ENCODE measurements at regions not wholly inside any gene's neighbourhood (a gene's known extent, or its start where the extent isn't known, plus 50 kb on each side); places are given as distances from the start of the nearest gene placed in this dataset.

DNA sequence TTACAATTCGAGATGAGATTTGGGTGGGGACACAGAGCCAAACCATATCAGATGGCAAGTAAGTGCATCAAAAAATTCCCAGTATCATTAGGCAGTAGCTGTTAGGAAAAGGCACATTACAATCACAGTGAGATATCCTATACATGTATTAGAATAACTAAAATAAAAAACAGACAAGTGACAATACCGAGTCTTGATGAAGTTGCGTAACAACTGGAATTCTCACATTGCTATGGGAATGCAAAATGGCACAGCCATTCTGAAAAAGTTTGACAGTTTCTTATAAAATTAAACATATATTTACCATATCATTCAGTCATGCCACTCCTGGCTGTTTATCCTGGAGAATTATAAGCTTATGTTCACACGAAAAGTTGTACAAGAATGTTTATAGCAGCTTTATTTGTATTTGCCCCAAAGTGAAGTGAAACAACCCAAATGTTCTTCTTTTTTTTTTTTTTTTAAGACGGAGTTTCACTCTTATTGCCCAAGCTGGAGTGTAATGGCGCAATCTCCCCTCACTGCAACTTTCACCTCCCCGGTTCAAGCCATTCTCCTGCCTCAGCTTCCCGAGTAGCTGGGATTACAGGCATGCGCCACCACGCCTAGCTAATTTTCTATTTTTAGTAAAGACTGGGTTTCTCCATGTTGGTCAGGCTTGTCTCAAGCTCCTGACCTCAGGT lies 93.1 kb upstream of the TLE1 start:
- FAIRE-seq = no peak
- TF ChIP-seq CEBPG (CRISPR knock-in tag; IDR thresholded peaks at IDR 0.05) = no peak
- peak in 1 of 2 experiments; percentile 40; a peak in 1 of 4 replicates for TF ChIP-seq CEBPG (tag; conservative IDR thresholded peaks at IDR 0.05 in 1 of 2, IDR thresholded peaks at IDR 0.05 in 1 of 2)
- TF ChIP-seq CBFA2T3 (IDR thresholded peaks at IDR 0.05) = no peak
- Histone ChIP-seq H3K9me1 (ENCODE audit: control insufficient read depth, insufficient read depth, low read length) (no peaks in the 10 kb centered on the region), H3K9me3 (replicated peaks; ENCODE audit: control insufficient read depth, insufficient read depth, low read depth, low read length) (no peaks in the 10 kb centered on the region), H3K9ac (ENCODE audit: insufficient read depth in 1 of 2, low read depth in 2 of 2, low read length in 2 of 2) (no peak overlapping the region), H4K20me1 (replicated peaks; ENCODE audit: control insufficient read depth, insufficient read depth, low read length) (no peaks in the 10 kb centered on the region), H3K79me2 (ENCODE audit: control insufficient read depth, insufficient read depth, low read length) (no peaks in the 10 kb centered on the region), H3K27me3 (ENCODE audit: control insufficient read depth in 2 of 2, insufficient read depth in 2 of 2, low read length in 2 of 2) (no peaks in the 10 kb centered on the region), H3K4me3 (no peak overlapping the region), H3K27ac (ENCODE audit: extremely low read depth, low read depth, low read length) (no peak overlapping the region), H3K36me3 (ENCODE audit: control insufficient read depth, insufficient read depth, low read length) (no peaks in the 10 kb centered on the region), H3K4me1 (replicated peaks in 1 of 2; ENCODE audit: control insufficient read depth in 2 of 2, insufficient read depth in 2 of 2, low read length in 2 of 2) (no peaks in the 10 kb centered on the region), H3K4me2 (ENCODE audit: insufficient read depth, low read length) (no peak overlapping the region), H2AFZ (ENCODE audit: low read depth, low read length) (no peak overlapping the region)
- no peak for ATAC-seq
- POLR2A ChIA-PET = interaction anchor here (0.6 kb wide), 1 partner anchor 34 kb away, joined by 3 read pairs; no protein-coding TSS in a partner anchor
- WGBS (ENCODE audit: insufficient coverage, low coverage, missing lambda C conversion rate) = 3% methylated on average over 9 of the region's 10 CpGs
- in situ Hi-C loops (cut with MboI) (no loop called here), intact Hi-C loops (cut with micrococcal nuclease) (no loop called here)
- no TSS peak for BruUV-seq (replicated peaks)
- no peak for DNase-seq (ENCODE audit: extremely low read depth in 1 of 4, low spot score in 3 of 4)
- CTCF ChIA-PET (ENCODE audit: low intra/inter-chr PET ratio) = no interaction called here

- no peaks in the 10 kb centered on the region for H4K20me1 ChIP-seq (replicated peaks; ENCODE audit: control insufficient read depth, insufficient read depth, low read length)
- DNase-seq (ENCODE audit: extremely low read depth in 1 of 4, low spot score in 3 of 4) = no peak
- H3K4me2 ChIP-seq (ENCODE audit: insufficient read depth, low read length) = no peak overlapping the region
- FAIRE-seq = no peak
- WGBS (ENCODE audit: insufficient coverage, low coverage, missing lambda C conversion rate) = 0% methylated on average over 4 of the region's 4 CpGs
- no peaks in the 10 kb centered on the region for H3K79me2 ChIP-seq (ENCODE audit: control insufficient read depth, insufficient read depth, low read length)
- no peaks in the 10 kb centered on the region for H3K27me3 ChIP-seq (ENCODE audit: control insufficient read depth in 2 of 2, insufficient read depth in 2 of 2, low read length in 2 of 2)
- no peak overlapping the region for H3K9ac ChIP-seq (ENCODE audit: insufficient read depth in 1 of 2, low read depth in 2 of 2, low read length in 2 of 2)
- no peak for ATAC-seq
- POLR2A ChIA-PET = no interaction called here
- no peak overlapping the region for H3K27ac ChIP-seq (ENCODE audit: extremely low read depth, low read depth, low read length)
- in situ Hi-C loops (cut with MboI) (no loop called here), intact Hi-C loops (cut with micrococcal nuclease) (no loop called here)
- peak; percentile 90 for TF ChIP-seq CEBPB (tag; IDR thresholded peaks at IDR 0.05)
- TF ChIP-seq CEBPG (CRISPR knock-in tag; IDR thresholded peaks at IDR 0.05) = no peak
- peak in 1 of 2 experiments; percentile 76; a peak in 2 of 4 replicates for TF ChIP-seq CEBPG (tag; conservative IDR thresholded peaks at IDR 0.05 in 1 of 2, IDR thresholded peaks at IDR 0.05 in 1 of 2)
- TF ChIP-seq, protein P1, sequence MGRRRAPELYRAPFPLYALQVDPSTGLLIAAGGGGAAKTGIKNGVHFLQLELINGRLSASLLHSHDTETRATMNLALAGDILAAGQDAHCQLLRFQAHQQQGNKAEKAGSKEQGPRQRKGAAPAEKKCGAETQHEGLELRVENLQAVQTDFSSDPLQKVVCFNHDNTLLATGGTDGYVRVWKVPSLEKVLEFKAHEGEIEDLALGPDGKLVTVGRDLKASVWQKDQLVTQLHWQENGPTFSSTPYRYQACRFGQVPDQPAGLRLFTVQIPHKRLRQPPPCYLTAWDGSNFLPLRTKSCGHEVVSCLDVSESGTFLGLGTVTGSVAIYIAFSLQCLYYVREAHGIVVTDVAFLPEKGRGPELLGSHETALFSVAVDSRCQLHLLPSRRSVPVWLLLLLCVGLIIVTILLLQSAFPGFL (CRISPR knock-in tag; IDR thresholded peaks at IDR 0.05) = no peak
- no TSS peak for BruUV-seq (replicated peaks)
- no peak overlapping the region for H3K4me3 ChIP-seq
- H3K9me1 ChIP-seq (ENCODE audit: control insufficient read depth, insufficient read depth, low read length) = no peaks in the 10 kb centered on the region
- CTCF ChIA-PET (ENCODE audit: low intra/inter-chr PET ratio) = no interaction called here
- H3K9me3 ChIP-seq (replicated peaks; ENCODE audit: control insufficient read depth, insufficient read depth, low read depth, low read length) = no peaks in the 10 kb centered on the region
- H3K4me1 ChIP-seq (replicated peaks in 1 of 2; ENCODE audit: control insufficient read depth in 2 of 2, insufficient read depth in 2 of 2, low read length in 2 of 2) = no peaks in the 10 kb centered on the region
- no peaks in the 10 kb centered on the region for H3K36me3 ChIP-seq (ENCODE audit: control insufficient read depth, insufficient read depth, low read length)
- no peak overlapping the region for H2AFZ ChIP-seq (ENCODE audit: low read depth, low read length)
Measured at GRCh38 chr9:81787747-81788632, 98.6 kb upstream of the TLE1 start.

All from K562 (cell line).